Liver (tissue), 8 donors: ENCODE measurements at regions not wholly inside any gene's neighbourhood (a gene's known extent, or its start where the extent isn't known, plus 50 kb on each side); places are given as distances from the start of the nearest gene placed in this dataset.

Experiments used
- DNase-seq: peaks from one replicate; pipeline ENCODE4 v3.0.0-alpha.2; 2017; ENCODE audit warnings: low spot score
- H3K27ac ChIP-seq, 2 donors: one replicate each; pipeline ENCODE4 v1.7.0; 2013; ENCODE audit warnings: inconsistent platforms in 2 of 2, low read length in 2 of 2, control low read depth in 1 of 2, low read depth in 1 of 2, mild to moderate bottlenecking in 1 of 2
- H3K27me3 ChIP-seq, 4 donors: one replicate each; pipeline versions ENCODE4 v1.6.1 to v1.7.0; 2013; ENCODE audit warnings: low read length in 3 of 4, inconsistent platforms in 1 of 4, mild to moderate bottlenecking in 1 of 4, moderate library complexity in 1 of 4; ENCODE audit not compliant: control insufficient read depth in 4 of 4, insufficient read depth in 4 of 4
- H3K36me3 ChIP-seq, 4 donors: one replicate each; pipeline versions ENCODE4 v1.6.1 to v1.7.0; 2013; ENCODE audit warnings: low read length in 3 of 4, mild to moderate bottlenecking in 3 of 4, low read depth in 1 of 4, moderate library complexity in 1 of 4; ENCODE audit not compliant: control insufficient read depth in 4 of 4, insufficient read depth in 3 of 4
- H3K4me1 ChIP-seq, 4 donors: one replicate each; pipeline versions ENCODE4 v1.6.1 to v1.7.0; 2013; ENCODE audit warnings: low read length in 3 of 4, mild to moderate bottlenecking in 3 of 4, moderate library complexity in 1 of 4; ENCODE audit not compliant: control insufficient read depth in 4 of 4, insufficient read depth in 4 of 4
- H3K4me3 ChIP-seq, 3 donors: one replicate each; pipeline versions ENCODE4 v1.6.1 to v1.7.0; 2013; ENCODE audit warnings: low read length in 3 of 3, control low read depth in 1 of 3, low read depth in 1 of 3, mild to moderate bottlenecking in 1 of 3
- H3K9ac ChIP-seq, 2 donors: one replicate each; pipeline ENCODE4 v1.7.0; 2013; ENCODE audit warnings: low read length in 2 of 2, mild to moderate bottlenecking in 2 of 2, moderate library complexity in 2 of 2, control low read depth in 1 of 2, low read depth in 1 of 2
- H3K9me3 ChIP-seq, 4 donors: one replicate each; pipeline versions ENCODE4 v1.6.1 to v1.7.0; 2013; ENCODE audit warnings: low read length in 3 of 4; ENCODE audit not compliant: control insufficient read depth in 4 of 4
- ATF3 ChIP-seq: IDR thresholded peaks from 2 replicates; pipeline ENCODE4 v1.6.1; 2016; ENCODE audit warnings: antibody characterized with exemption
- CTCF ChIP-seq: fragments of 150-350 bp; IDR thresholded peaks from 2 replicates; pipeline ENCODE4 v1.5.1; 2017; ENCODE audit warnings: improper control_type of control experiment, low read depth, low read length; ENCODE audit not compliant: missing input control
- EGR1 ChIP-seq, 2 donors: IDR thresholded peaks; 2 replicates each; pipeline ENCODE4 v1.6.1; 2016 to 2018; ENCODE audit warnings: antibody characterized with exemption in 2 of 2, low read depth in 2 of 2
- FOXA1 ChIP-seq: IDR thresholded peaks from 2 replicates; pipeline ENCODE4 v1.6.1; 2016; ENCODE audit warnings: antibody characterized with exemption
- FOXA2 ChIP-seq: IDR thresholded peaks from 2 replicates; pipeline ENCODE4 v1.6.1; 2016; ENCODE audit warnings: antibody characterized with exemption
- GABPA ChIP-seq, 2 donors: IDR thresholded peaks in 1 of 2; conservative IDR thresholded peaks in 1 of 2; 2 replicates each; pipeline ENCODE4 v1.6.1; 2016; ENCODE audit warnings: antibody characterized with exemption in 2 of 2, mild to moderate bottlenecking in 1 of 2, moderate library complexity in 1 of 2
- HNF4A ChIP-seq, 2 donors: conservative IDR thresholded peaks; 2 replicates each; pipeline ENCODE4 v1.6.1; 2016; ENCODE audit warnings: antibody characterized with exemption in 2 of 2, mild to moderate bottlenecking in 2 of 2
- HNF4G ChIP-seq: IDR thresholded peaks from 2 replicates; pipeline ENCODE4 v1.6.1; 2016; ENCODE audit warnings: antibody characterized with exemption
- JUND ChIP-seq, 2 donors: IDR thresholded peaks; 2 replicates each; pipeline ENCODE4 v1.6.1; 2016; ENCODE audit warnings: antibody characterized with exemption in 2 of 2
- MAX ChIP-seq: IDR thresholded peaks from 2 replicates; pipeline ENCODE4 v1.6.1; 2016; ENCODE audit warnings: antibody characterized with exemption
- NR2F2 ChIP-seq: IDR thresholded peaks from 2 replicates; pipeline ENCODE4 v1.6.1; 2016; ENCODE audit warnings: antibody characterized with exemption
- RAD21 ChIP-seq, 2 donors: IDR thresholded peaks; 2 replicates each; pipeline ENCODE4 v1.6.1; 2016; ENCODE audit warnings: antibody characterized with exemption in 2 of 2, mild to moderate bottlenecking in 2 of 2
- REST ChIP-seq: IDR thresholded peaks from 2 replicates; pipeline ENCODE4 v1.6.1; 2016; ENCODE audit warnings: antibody characterized with exemption, mild to moderate bottlenecking
- RXRA ChIP-seq, 2 donors: IDR thresholded peaks; 2 replicates each; pipeline ENCODE4 v1.6.1; 2017 to 2018; ENCODE audit warnings: antibody characterized with exemption in 2 of 2, mild to moderate bottlenecking in 1 of 2
- SP1 ChIP-seq: IDR thresholded peaks from 2 replicates; pipeline ENCODE4 v1.6.1; 2018; ENCODE audit warnings: antibody characterized with exemption, mild to moderate bottlenecking
- TAF1 ChIP-seq: conservative IDR thresholded peaks from 2 replicates; pipeline ENCODE4 v1.6.1; 2016; ENCODE audit warnings: antibody characterized with exemption, mild to moderate bottlenecking
- YY1 ChIP-seq: IDR thresholded peaks from 2 replicates; pipeline ENCODE4 v1.6.1; 2016; ENCODE audit warnings: antibody characterized with exemption, mild to moderate bottlenecking
- WGBS: extraction: QIAGEN DNeasy Blood & Tissue Kit; methylation state at CpG from one replicate; pipeline ENCODE4 v1.1.7; 2013; 5-methylcytosine and 5-hydroxymethylcytosine counted together
- TF ChIP-seq, protein P1 (sequence below): IDR thresholded peaks from 2 replicates; pipeline ENCODE4 v1.6.1; 2016; ENCODE audit warnings: antibody characterized with exemption
- donor health status: healthy.
- donor health status: healthy.
- donor health status: healthy.
- donor health status: healthy.
- donor health status: healthy.

GRCh38 chr3:72163809-72164634 is 379.1 kb upstream of the PROK2 start (continued):
- TF ChIP-seq, protein P1, sequence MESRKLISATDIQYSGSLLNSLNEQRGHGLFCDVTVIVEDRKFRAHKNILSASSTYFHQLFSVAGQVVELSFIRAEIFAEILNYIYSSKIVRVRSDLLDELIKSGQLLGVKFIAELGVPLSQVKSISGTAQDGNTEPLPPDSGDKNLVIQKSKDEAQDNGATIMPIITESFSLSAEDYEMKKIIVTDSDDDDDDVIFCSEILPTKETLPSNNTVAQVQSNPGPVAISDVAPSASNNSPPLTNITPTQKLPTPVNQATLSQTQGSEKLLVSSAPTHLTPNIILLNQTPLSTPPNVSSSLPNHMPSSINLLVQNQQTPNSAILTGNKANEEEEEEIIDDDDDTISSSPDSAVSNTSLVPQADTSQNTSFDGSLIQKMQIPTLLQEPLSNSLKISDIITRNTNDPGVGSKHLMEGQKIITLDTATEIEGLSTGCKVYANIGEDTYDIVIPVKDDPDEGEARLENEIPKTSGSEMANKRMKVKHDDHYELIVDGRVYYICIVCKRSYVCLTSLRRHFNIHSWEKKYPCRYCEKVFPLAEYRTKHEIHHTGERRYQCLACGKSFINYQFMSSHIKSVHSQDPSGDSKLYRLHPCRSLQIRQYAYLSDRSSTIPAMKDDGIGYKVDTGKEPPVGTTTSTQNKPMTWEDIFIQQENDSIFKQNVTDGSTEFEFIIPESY = no peak
- TF ChIP-seq RXRA (IDR thresholded peaks at IDR 0.05) = no peak
- no peak for TF ChIP-seq EGR1 (IDR thresholded peaks at IDR 0.05; ENCODE audit: low read depth in 2 of 2)

GRCh38 chr3:72162649-72163184 is 377.8 kb upstream of the PROK2 start:
- Histone ChIP-seq H3K9ac (no peak overlapping the region), H3K36me3 (peaks cover 0 to 2% (median 0%) of the 10 kb centered on the region in 4 donors), H3K27ac (no peak overlapping the region), H3K27me3 (no peaks in the 10 kb centered on the region), H3K4me1 (peaks cover 3 to 22% (median 12%) of the 10 kb centered on the region in 4 donors), H3K4me3 (no peak overlapping the region), H3K9me3 (no peaks in the 10 kb centered on the region)
- DNase-seq = no peak
- 96% methylated on average over 6 of the region's 6 CpGs for WGBS
- no peak for TF ChIP-seq HNF4A (conservative IDR thresholded peaks at IDR 0.05)
- TF ChIP-seq SP1 = no peak
- no peak for TF ChIP-seq REST
- TF ChIP-seq CTCF = no peak
- TF ChIP-seq RXRA (IDR thresholded peaks at IDR 0.05) = no peak
- TF ChIP-seq GABPA (IDR thresholded peaks at IDR 0.05 in 1 of 2, conservative IDR thresholded peaks at IDR 0.05 in 1 of 2) = no peak
- no peak for TF ChIP-seq TAF1
- no peak for TF ChIP-seq FOXA2
- TF ChIP-seq YY1 = no peak
- TF ChIP-seq, protein P1 = no peak
- no peak for TF ChIP-seq HNF4G
- TF ChIP-seq MAX = no peak
- no peak for TF ChIP-seq EGR1 (IDR thresholded peaks at IDR 0.05; ENCODE audit: low read depth in 2 of 2)
- no peak for TF ChIP-seq RAD21 (IDR thresholded peaks at IDR 0.05)
- TF ChIP-seq FOXA1 = no peak
- TF ChIP-seq NR2F2 = no peak
- no peak for TF ChIP-seq JUND (IDR thresholded peaks at IDR 0.05)
- no peak for TF ChIP-seq ATF3
